Activated CD4-positive, alpha-beta T cell treated with anti-CD3 and anti-CD28 coated beads, Interleukin-2, amount 50 U/mL, for 1 hour (primary cell): ENCODE measurements at regions not wholly inside any gene's neighbourhood (a gene's known extent, or its start where the extent isn't known, plus 50 kb on each side); places are given as distances from the start of the nearest gene placed in this dataset.

Source experiments
- DNase-seq: peaks from one replicate; pipeline ENCODE4 v3.0.0-alpha.2; 2020

GRCh38 chr10:4522296-4523000, 303.6 kb upstream of the AKR1E2 start:
- no peak for DNase-seq

GRCh38 chr10:4519658-4520402, 306.2 kb upstream of the AKR1E2 start:
- no peak for DNase-seq

GRCh38 chr10:4517746-4518145, 308.3 kb upstream of the AKR1E2 start:
- no peak for DNase-seq

GRCh38 chr10:4515721-4516120, 310.3 kb upstream of the AKR1E2 start:
- DNase-seq, result no peak

- no peak for DNase-seq
These were observed 311.4 kb upstream of the AKR1E2 start for GRCh38 chr10:4514445-4515108.

GRCh38 chr10:4512671-4513240, 313.3 kb upstream of the AKR1E2 start:
- DNase-seq, result no peak

- no peak for DNase-seq
These were observed 313.8 kb upstream of the AKR1E2 start for GRCh38 chr10:4512196-4512595.

- DNase-seq, result no peak
These were observed 314.5 kb upstream of the AKR1E2 start for GRCh38 chr10:4511509-4511908.

GRCh38 chr10:4509405-4509804, 316.6 kb upstream of the AKR1E2 start:
- DNase-seq, result no peak

- no peak for DNase-seq
These were observed 319.9 kb upstream of the AKR1E2 start for GRCh38 chr10:4506095-4506494.

- no peak for DNase-seq
These were observed 321.5 kb upstream of the AKR1E2 start for GRCh38 chr10:4504550-4504949.

GRCh38 chr10:4503076-4503475, 322.9 kb upstream of the AKR1E2 start:
- DNase-seq, result no peak

- DNase-seq, result no peak
These were observed 324.7 kb upstream of the AKR1E2 start for GRCh38 chr10:4501306-4501705.

GRCh38 chr10:4498711-4499251, 327.2 kb upstream of the AKR1E2 start:
- no peak for DNase-seq

- no peak for DNase-seq
These were observed 331.5 kb upstream of the AKR1E2 start for GRCh38 chr10:4494551-4494950.

GRCh38 chr10:4492202-4492601, 333.8 kb upstream of the AKR1E2 start:
- no peak for DNase-seq

GRCh38 chr10:4488904-4489303, 337.1 kb upstream of the AKR1E2 start:
- no peak for DNase-seq

- no peak for DNase-seq
These were observed 340.4 kb upstream of the AKR1E2 start for GRCh38 chr10:4485636-4486035.

GRCh38 chr10:4483811-4484210, 342.2 kb upstream of the AKR1E2 start:
- DNase-seq, result no peak

- no peak for DNase-seq
These were observed 343.3 kb upstream of the AKR1E2 start for GRCh38 chr10:4482659-4483058.

GRCh38 chr10:4481192-4481591, 344.8 kb upstream of the AKR1E2 start:
- DNase-seq, result no peak

- DNase-seq, result no peak
These were observed 346.7 kb upstream of the AKR1E2 start for GRCh38 chr10:4479342-4479741.

- no peak for DNase-seq
These were observed 348.3 kb upstream of the AKR1E2 start for GRCh38 chr10:4477664-4478063.
